SK-N-SH (cell line): ENCODE measurements at regions not wholly inside any gene's neighbourhood (a gene's known extent, or its start where the extent isn't known, plus 50 kb on each side); places are given as distances from the start of the nearest gene placed in this dataset.
A peak's percentile ranks its signal among the peaks of the same experiment; 100 is the strongest.
"Not testable (repeated sequence)": the region's sequence is repeated elsewhere in the genome, so short reads cannot be mapped to it uniquely, and the experiment has no call there.

Experiments
- CTCF ChIA-PET: fragments of 300-600, 350-600 bp; formaldehyde crosslinking; extraction: SDS; loops from one replicate; lab custom pipeline; 2021; lab: Yijun Ruan, JAX
- POLR2A ChIA-PET: fragments of 350-600 bp; sonication (Branson Sonifier 250); formaldehyde crosslinking; extraction: SDS; loops from one replicate; lab custom pipeline; 2020; ENCODE audit warnings: antibody characterized with exemption, inconsistent platforms; lab: Yijun Ruan, JAX
- DNase-seq: peaks from one replicate; pipeline ENCODE4 v3.0.0; 2012
- H2AFZ ChIP-seq: fragments of 200-600 bp; sonication (generic); 2 replicates; pipeline ENCODE4 v1.8.1; 2016; ENCODE audit warnings: antibody characterized with exemption, mild to moderate bottlenecking, low read depth
- H3F3A ChIP-seq: fragments of 200-600 bp; sonication (generic); replicated peaks from 2 replicates; pipeline ENCODE3; 2016; ENCODE audit warnings: antibody characterized with exemption, mild to moderate bottlenecking; ENCODE audit not compliant: insufficient read depth
- H3K27ac ChIP-seq, 2 experiments: fragments of 200-500 bp in 1 of 2; fragments of 200-600 bp in 1 of 2; sonication (Bioruptor generic) in 1 of 2; sonication (generic), shearing (Covaris generic) in 1 of 2; 2 replicates each; pipeline versions ENCODE4 v1.5.1 to v1.6.1; 2014 to 2016; ENCODE audit warnings: low read depth in 2 of 2, inconsistent platforms in 1 of 2, low read length in 1 of 2, mild to moderate bottlenecking in 1 of 2, mixed read lengths in 1 of 2
- H3K27me3 ChIP-seq: fragments of 200-600 bp; sonication (generic), shearing (Covaris generic); 2 replicates; pipeline ENCODE4 v1.6.1; 2016; ENCODE audit warnings: mixed run types; ENCODE audit not compliant: insufficient read depth
- H3K36me3 ChIP-seq, 2 experiments: fragments of 200-500 bp in 1 of 2; fragments of 200-600 bp in 1 of 2; sonication (Bioruptor generic) in 1 of 2; sonication (generic) in 1 of 2; replicated peaks in 1 of 2; 2 replicates each; pipeline versions ENCODE3 to v1.5.1; 2014 to 2016; ENCODE audit warnings: low read length in 1 of 2, mild to moderate bottlenecking in 1 of 2; ENCODE audit not compliant: insufficient read depth in 2 of 2, control insufficient read depth in 1 of 2
- H3K4me1 ChIP-seq, 2 experiments: fragments of 200-500 bp in 1 of 2; fragments of 200-600 bp in 1 of 2; sonication (Bioruptor generic) in 1 of 2; sonication (generic), shearing (Covaris generic) in 1 of 2; 2 replicates each; pipeline versions ENCODE4 v1.5.1 to v1.6.1; 2014 to 2016; ENCODE audit warnings: low read depth in 1 of 2, low read length in 1 of 2, mixed run types in 1 of 2; ENCODE audit not compliant: insufficient read depth in 2 of 2, control insufficient read depth in 1 of 2
- H3K4me2 ChIP-seq: fragments of 200-600 bp; sonication (generic), shearing (Covaris generic); 2 replicates; pipeline ENCODE4 v1.6.1; 2017; ENCODE audit warnings: mixed run types
- H3K4me3 ChIP-seq, 2 experiments: fragments of 200-500 bp in 1 of 2; fragments of 200-600 bp in 1 of 2; sonication (Bioruptor generic) in 1 of 2; sonication (generic), shearing (Covaris generic) in 1 of 2; 2 replicates each; pipeline versions ENCODE4 v1.5.1 to v1.8.1; 2014 to 2016; ENCODE audit warnings: low read depth in 2 of 2, inconsistent platforms in 1 of 2, low read length in 1 of 2, mild to moderate bottlenecking in 1 of 2, mixed read lengths in 1 of 2, moderate library complexity in 1 of 2
- H3K79me2 ChIP-seq: fragments of 200-600 bp; sonication (generic); 2 replicates; pipeline ENCODE4 v1.8.1; 2017; ENCODE audit warnings: mild to moderate bottlenecking; ENCODE audit not compliant: insufficient read depth
- H3K9ac ChIP-seq: fragments of 200-600 bp; sonication (generic); 2 replicates; pipeline ENCODE4 v1.6.1; 2017; ENCODE audit warnings: mixed run types
- H3K9me2 ChIP-seq: fragments of 200-600 bp; sonication (generic); 2 replicates; pipeline ENCODE4 v1.6.1; 2017; ENCODE audit warnings: mixed run types
- H3K9me3 ChIP-seq: fragments of 200-600 bp; sonication (generic); 2 replicates; pipeline ENCODE4 v1.6.1; 2017; ENCODE audit warnings: mixed run types, mild to moderate bottlenecking, moderate library complexity
- H4K20me1 ChIP-seq: fragments of 200-600 bp; sonication (generic); 2 replicates; pipeline ENCODE4 v1.6.1; 2017; ENCODE audit warnings: mild to moderate bottlenecking, mixed run types; ENCODE audit not compliant: insufficient read depth
- CHD2 ChIP-seq: fragments of 150-350 bp; IDR thresholded peaks from 2 replicates; pipeline ENCODE4 v1.6.1; 2018; ENCODE audit warnings: low read length; ENCODE audit not compliant: partially characterized antibody
- EP300 ChIP-seq, 2 experiments: IDR thresholded peaks; 2 replicates each; pipeline versions ENCODE4 v1.4.0 to v1.6.1; 2012; ENCODE audit warnings: borderline replicate concordance in 1 of 2, low read depth in 1 of 2, low read length in 1 of 2
- FOXM1 ChIP-seq: IDR thresholded peaks from 2 replicates; pipeline ENCODE4 v1.4.0; 2012; ENCODE audit warnings: low read depth, mild to moderate bottlenecking
- GABPA ChIP-seq: IDR thresholded peaks from 2 replicates; pipeline ENCODE4 v1.4.0; 2012; ENCODE audit warnings: low read depth, mild to moderate bottlenecking
- IRF3 ChIP-seq: fragments of 150-350 bp; IDR thresholded peaks from 2 replicates; pipeline ENCODE4 v1.6.1; 2016; ENCODE audit warnings: mild to moderate bottlenecking, low read depth, low read length
- MEF2A ChIP-seq: IDR thresholded peaks from 2 replicates; pipeline ENCODE4 v1.4.0; 2012; ENCODE audit warnings: low read depth, borderline replicate concordance
- MXI1 ChIP-seq: IDR thresholded peaks from 2 replicates; pipeline ENCODE4 v1.6.1; 2012; ENCODE audit warnings: mild to moderate bottlenecking, low read depth, low read length, improper control_type of control experiment
- POLR2AphosphoS5 ChIP-seq: IDR thresholded peaks from 2 replicates; pipeline ENCODE4 v1.6.1; 2012; ENCODE audit warnings: low read depth, low read length
- RCOR1 ChIP-seq: fragments of 150-350 bp; IDR thresholded peaks from 2 replicates; pipeline ENCODE4 v1.6.1; 2017; ENCODE audit warnings: antibody characterized with exemption, low read length
- RFX5 ChIP-seq: IDR thresholded peaks from 2 replicates; pipeline ENCODE4 v1.6.1; 2012; ENCODE audit warnings: mild to moderate bottlenecking, improper control_type of control experiment, low read length
- RXRA ChIP-seq: IDR thresholded peaks from 2 replicates; pipeline ENCODE4 v1.4.0; 2012; ENCODE audit warnings: low read depth, mild to moderate bottlenecking, borderline replicate concordance
- SIN3A ChIP-seq: IDR thresholded peaks from 2 replicates; pipeline ENCODE4 v1.6.1; 2012; ENCODE audit warnings: low read depth, mild to moderate bottlenecking, low read length, moderate library complexity, borderline replicate concordance
- TEAD4 ChIP-seq: IDR thresholded peaks from 2 replicates; pipeline ENCODE4 v1.4.0; 2012; ENCODE audit warnings: mild to moderate bottlenecking, borderline replicate concordance; ENCODE audit not compliant: insufficient read depth
- WGBS: methylation state at CpG from one replicate; pipeline ENCODE4 v1.1.6; 2017; ENCODE audit warnings: low lambda C conversion rate; 5-methylcytosine and 5-hydroxymethylcytosine counted together
- TF ChIP-seq, protein P1 (sequence below): IDR thresholded peaks from 2 replicates; pipeline ENCODE4 v1.4.0; 2012; ENCODE audit warnings: low read depth
- TF ChIP-seq, protein P2 (sequence below): fragments of 200-600 bp; sonication (generic); IDR thresholded peaks from 2 replicates; pipeline ENCODE4 v1.6.1; 2017; ENCODE audit warnings: antibody characterized with exemption, mild to moderate bottlenecking, moderate library complexity
- TF ChIP-seq, protein P3 (sequence below): IDR thresholded peaks from 2 replicates; pipeline ENCODE4 v1.4.0; 2012; ENCODE audit warnings: low read depth, borderline replicate concordance

DNA sequence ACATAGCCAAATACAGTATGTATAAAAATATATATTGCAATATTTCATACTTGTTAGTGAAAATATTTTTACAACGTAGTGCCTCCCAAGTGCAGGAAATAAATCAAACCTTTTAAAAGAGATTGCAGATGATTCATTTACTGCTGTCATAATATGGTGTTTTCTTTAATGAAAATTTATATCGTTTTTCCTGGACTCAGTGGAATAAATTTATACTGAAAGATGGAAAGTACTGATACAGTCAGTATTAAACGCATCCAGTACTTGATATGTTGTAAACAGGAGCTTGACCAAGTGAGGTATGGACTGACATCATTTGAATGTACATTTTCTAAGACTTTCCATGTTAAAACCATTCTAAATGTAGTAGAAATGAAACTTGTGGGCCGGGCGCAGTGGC is 143.4 kb upstream of the ZNF608 start (continued):
- TF ChIP-seq EP300 (IDR thresholded peaks at IDR 0.05; ENCODE audit: borderline replicate concordance in 1 of 2, low read depth in 1 of 2, low read length in 1 of 2) (peak in 1 of 2 experiments; percentile 86; a peak in 2 of 4 replicates), TEAD4 (peak; percentile 63; the same call in 1 of the 2 replicates)
- TF ChIP-seq, all 33 proteins: peak for 12

DNA sequence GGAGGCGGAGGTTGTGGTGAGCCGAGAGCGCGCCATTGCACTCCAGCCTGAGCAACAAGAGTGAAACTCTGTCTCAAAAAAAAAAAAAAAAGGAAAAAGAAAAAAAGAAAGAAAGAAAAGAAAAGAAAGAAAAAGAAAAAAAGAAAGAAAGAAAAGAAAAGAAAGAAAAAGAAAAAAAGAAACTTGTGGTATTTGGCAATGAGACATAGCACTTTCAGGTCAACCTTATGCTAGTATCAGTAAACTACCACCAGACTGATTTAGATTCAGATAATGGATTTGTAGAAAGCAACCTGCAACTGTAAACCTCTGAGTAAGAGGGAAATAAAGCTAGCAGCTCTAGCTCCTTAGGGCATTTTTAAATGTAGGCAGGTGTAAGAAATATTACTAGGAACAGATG is 144.0 kb upstream of the ZNF608 start:
- Histone ChIP-seq H3K4me1 (peaks cover 3 to 15% of the 10 kb centered on the region in 2 experiments), H3F3A (peaks cover 17% of the 10 kb centered on the region), H3K27ac (peak overlapping the region in 1 of 2 experiments; percentile 68; a peak in 2 of 4 replicates)
- H3K27me3 ChIP-seq, DNase-seq, POLR2A ChIA-PET, H3K4me3 ChIP-seq, H3K36me3 ChIP-seq, H4K20me1 ChIP-seq, H3K9me2 ChIP-seq, H3K9ac ChIP-seq, H3K79me2 ChIP-seq, H3K4me2 ChIP-seq, H3K9me3 ChIP-seq, H2AFZ ChIP-seq: not testable (repeated sequence)
- CTCF ChIA-PET = interaction anchor here (0.6 kb wide), 1 partner anchor 128 kb away, joined by 3 read pairs; no protein-coding TSS in a partner anchor
- 100% methylated on average over 4 of the region's 4 CpGs for WGBS

GRCh38 chr5:124891179-124891578 is 144.7 kb upstream of the ZNF608 start:
- Histone ChIP-seq H3K36me3 (no peaks in the 10 kb centered on the region), H3K79me2 (no peaks in the 10 kb centered on the region), H3K4me2 (no peak overlapping the region), H3K27me3 (no peaks in the 10 kb centered on the region), H3K27ac (no peak overlapping the region), H3K9ac (no peak overlapping the region), H3K4me1 (peaks cover 3 to 15% of the 10 kb centered on the region in 2 experiments), H3K9me2 (no peaks in the 10 kb centered on the region), H4K20me1 (no peaks in the 10 kb centered on the region), H3K9me3 (no peaks in the 10 kb centered on the region), H3K4me3 (no peak overlapping the region), H2AFZ (no peak overlapping the region), H3F3A (peaks cover 17% of the 10 kb centered on the region)
- POLR2A ChIA-PET = no interaction called here
- TF ChIP-seq RFX5 (no peak), GABPA (no peak), FOXM1 (no peak), CHD2 (no peak), POLR2AphosphoS5 (no peak), SIN3A (no peak), IRF3 (no peak), MEF2A (no peak), MXI1 (no peak), RCOR1 (no peak), RXRA (no peak)
- TF ChIP-seq, protein P1, sequence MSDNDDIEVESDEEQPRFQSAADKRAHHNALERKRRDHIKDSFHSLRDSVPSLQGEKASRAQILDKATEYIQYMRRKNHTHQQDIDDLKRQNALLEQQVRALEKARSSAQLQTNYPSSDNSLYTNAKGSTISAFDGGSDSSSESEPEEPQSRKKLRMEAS = no peak
- TF ChIP-seq, protein P2, sequence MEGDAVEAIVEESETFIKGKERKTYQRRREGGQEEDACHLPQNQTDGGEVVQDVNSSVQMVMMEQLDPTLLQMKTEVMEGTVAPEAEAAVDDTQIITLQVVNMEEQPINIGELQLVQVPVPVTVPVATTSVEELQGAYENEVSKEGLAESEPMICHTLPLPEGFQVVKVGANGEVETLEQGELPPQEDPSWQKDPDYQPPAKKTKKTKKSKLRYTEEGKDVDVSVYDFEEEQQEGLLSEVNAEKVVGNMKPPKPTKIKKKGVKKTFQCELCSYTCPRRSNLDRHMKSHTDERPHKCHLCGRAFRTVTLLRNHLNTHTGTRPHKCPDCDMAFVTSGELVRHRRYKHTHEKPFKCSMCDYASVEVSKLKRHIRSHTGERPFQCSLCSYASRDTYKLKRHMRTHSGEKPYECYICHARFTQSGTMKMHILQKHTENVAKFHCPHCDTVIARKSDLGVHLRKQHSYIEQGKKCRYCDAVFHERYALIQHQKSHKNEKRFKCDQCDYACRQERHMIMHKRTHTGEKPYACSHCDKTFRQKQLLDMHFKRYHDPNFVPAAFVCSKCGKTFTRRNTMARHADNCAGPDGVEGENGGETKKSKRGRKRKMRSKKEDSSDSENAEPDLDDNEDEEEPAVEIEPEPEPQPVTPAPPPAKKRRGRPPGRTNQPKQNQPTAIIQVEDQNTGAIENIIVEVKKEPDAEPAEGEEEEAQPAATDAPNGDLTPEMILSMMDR = no peak
- TF ChIP-seq, protein P3, sequence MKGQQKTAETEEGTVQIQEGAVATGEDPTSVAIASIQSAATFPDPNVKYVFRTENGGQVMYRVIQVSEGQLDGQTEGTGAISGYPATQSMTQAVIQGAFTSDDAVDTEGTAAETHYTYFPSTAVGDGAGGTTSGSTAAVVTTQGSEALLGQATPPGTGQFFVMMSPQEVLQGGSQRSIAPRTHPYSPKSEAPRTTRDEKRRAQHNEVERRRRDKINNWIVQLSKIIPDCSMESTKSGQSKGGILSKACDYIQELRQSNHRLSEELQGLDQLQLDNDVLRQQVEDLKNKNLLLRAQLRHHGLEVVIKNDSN = no peak
- 92% methylated on average over 4 of the region's 4 CpGs for WGBS
- no peak for DNase-seq
- CTCF ChIA-PET = no interaction called here
